Trophoblast cell (in vitro differentiated cells and primary cell): ENCODE measurements at regions not wholly inside any gene's neighbourhood (a gene's known extent, or its start where the extent isn't known, plus 50 kb on each side); places are given as distances from the start of the nearest gene placed in this dataset.
A peak's percentile ranks its signal among the peaks of the same experiment; 100 is the strongest.

Experiments used
- DNase-seq, 2 donors: peaks; one replicate each; pipeline ENCODE4 v3.0.0-alpha.2; 2016
- H2AFZ ChIP-seq: 2 replicates; pipeline ENCODE4 v1.6.1; 2013; ENCODE audit warnings: low read length, moderate library complexity, mild to moderate bottlenecking; ENCODE audit not compliant: insufficient read depth, poor library complexity
- H2AK5ac ChIP-seq: 2 replicates; pipeline ENCODE4 v1.6.1; 2013; ENCODE audit warnings: mild to moderate bottlenecking, low read length
- H2BK120ac ChIP-seq: 2 replicates; pipeline ENCODE4 v1.6.1; 2013; ENCODE audit warnings: low read length, mild to moderate bottlenecking, moderate library complexity; ENCODE audit not compliant: insufficient read depth, poor library complexity
- H2BK12ac ChIP-seq: 2 replicates; pipeline ENCODE4 v1.6.1; 2013; ENCODE audit warnings: mild to moderate bottlenecking, low read length, moderate library complexity
- H2BK5ac ChIP-seq: 2 replicates; pipeline ENCODE4 v1.6.1; 2013; ENCODE audit warnings: low read length, low read depth, moderate library complexity, mild to moderate bottlenecking; ENCODE audit not compliant: poor library complexity
- H3K14ac ChIP-seq: 2 replicates; pipeline ENCODE4 v1.6.1; 2013; ENCODE audit warnings: mild to moderate bottlenecking, low read length
- H3K18ac ChIP-seq: 2 replicates; pipeline ENCODE4 v1.6.1; 2013; ENCODE audit warnings: mild to moderate bottlenecking, low read length
- H3K23ac ChIP-seq: 2 replicates; pipeline ENCODE4 v1.6.1; 2013; ENCODE audit warnings: low read length
- H3K27ac ChIP-seq: 2 replicates; pipeline ENCODE4 v1.5.1; 2013; ENCODE audit warnings: low read depth, mild to moderate bottlenecking, inconsistent platforms, low read length, moderate library complexity
- H3K27me3 ChIP-seq: 2 replicates; pipeline ENCODE4 v1.6.1; 2013; ENCODE audit warnings: inconsistent platforms, mild to moderate bottlenecking, low read length, moderate library complexity; ENCODE audit not compliant: insufficient read depth
- H3K36me3 ChIP-seq, 2 experiments: 1 replicate in 1 of 2; 2 replicates in 1 of 2; pipeline ENCODE4 v1.6.1; 2013; ENCODE audit warnings: low read length in 2 of 2, mild to moderate bottlenecking in 2 of 2, moderate library complexity in 1 of 2; ENCODE audit not compliant: insufficient read depth in 2 of 2, control insufficient read depth in 1 of 2
- H3K4ac ChIP-seq: 2 replicates; pipeline ENCODE4 v1.6.1; 2013; ENCODE audit warnings: low read depth, mild to moderate bottlenecking, low read length, moderate library complexity
- H3K4me1 ChIP-seq, 2 experiments: 1 replicate in 1 of 2; 2 replicates in 1 of 2; pipeline ENCODE4 v1.6.1; 2013; ENCODE audit warnings: low read length in 2 of 2, mild to moderate bottlenecking in 2 of 2, moderate library complexity in 1 of 2; ENCODE audit not compliant: insufficient read depth in 2 of 2, control insufficient read depth in 1 of 2
- H3K4me2 ChIP-seq: 2 replicates; pipeline ENCODE4 v1.6.1; 2013; ENCODE audit warnings: inconsistent platforms, mild to moderate bottlenecking, low read length, moderate library complexity
- H3K4me3 ChIP-seq: 2 replicates; pipeline ENCODE4 v1.5.1; 2013; ENCODE audit warnings: mild to moderate bottlenecking, low read depth, low read length, inconsistent platforms
- H3K79me1 ChIP-seq: one replicate; pipeline ENCODE4 v1.6.1; 2013; ENCODE audit warnings: low read length
- H3K79me2 ChIP-seq: 2 replicates; pipeline ENCODE4 v1.6.1; 2013; ENCODE audit warnings: low read length, mild to moderate bottlenecking; ENCODE audit not compliant: control insufficient read depth, insufficient read depth, poor library complexity
- H3K9ac ChIP-seq: 2 replicates; pipeline ENCODE4 v1.6.1; 2013; ENCODE audit warnings: mild to moderate bottlenecking, low read length
- H3K9me3 ChIP-seq: 2 replicates; pipeline ENCODE4 v1.6.1; 2013; ENCODE audit warnings: low read depth, mild to moderate bottlenecking, control low read depth, inconsistent platforms, low read length; ENCODE audit not compliant: insufficient read depth
- H4K12ac ChIP-seq: 2 replicates; pipeline ENCODE4 v1.6.1; 2013; ENCODE audit warnings: low read depth, mild to moderate bottlenecking, low read length, moderate library complexity
- H4K8ac ChIP-seq: 2 replicates; pipeline ENCODE4 v1.6.1; 2013; ENCODE audit warnings: low read depth, mild to moderate bottlenecking, low read length, moderate library complexity
- H4K91ac ChIP-seq: one replicate; pipeline ENCODE4 v1.6.1; 2013; ENCODE audit warnings: low read depth, mild to moderate bottlenecking, low read length, moderate library complexity
- WGBS: extraction: QIAGEN DNeasy Blood & Tissue Kit; methylation state at CpG from one replicate; pipeline ENCODE4 v1.1.7; 2013; ENCODE audit warnings: missing lambda C conversion rate; ENCODE audit not compliant: insufficient read length, insufficient coverage; ENCODE audit errors: extremely low coverage; 5-methylcytosine and 5-hydroxymethylcytosine counted together

GRCh38 chrX:20445109-20445508 is 178.4 kb upstream of the RPS6KA3 start:
- no peak overlapping the region for H4K12ac ChIP-seq
- no peak overlapping the region for H4K91ac ChIP-seq
- H4K8ac ChIP-seq = no peak overlapping the region
- H2BK12ac ChIP-seq = no peak overlapping the region
- H2BK5ac ChIP-seq = no peak overlapping the region
- H2AFZ ChIP-seq = no peak overlapping the region
- no CpG with 5 or more reads among the region's 2 CpGs for WGBS
- H3K9me3 ChIP-seq = no peaks in the 10 kb centered on the region
- peaks cover 0 to 3% of the 10 kb centered on the region in 2 experiments for H3K4me1 ChIP-seq
- H3K9ac ChIP-seq = no peak overlapping the region
- no peaks in the 10 kb centered on the region for H3K36me3 ChIP-seq
- no peak overlapping the region for H3K4me3 ChIP-seq
- no peak overlapping the region for H3K18ac ChIP-seq
- no peak overlapping the region for H2BK120ac ChIP-seq
- H3K4me2 ChIP-seq = no peak overlapping the region
- no peak overlapping the region for H3K27ac ChIP-seq
- H3K4ac ChIP-seq = no peak overlapping the region
- no peaks in the 10 kb centered on the region for H3K79me1 ChIP-seq
- no peaks in the 10 kb centered on the region for H3K27me3 ChIP-seq
- DNase-seq = no peak
- no peak overlapping the region for H2AK5ac ChIP-seq
- H3K23ac ChIP-seq = no peak overlapping the region
- H3K79me2 ChIP-seq = no peaks in the 10 kb centered on the region
- no peak overlapping the region for H3K14ac ChIP-seq

- WGBS = no CpG with 5 or more reads among the region's 3 CpGs
These were observed 175.9 kb upstream of the RPS6KA3 start for GRCh38 chrX:20442597-20442996.

GRCh38 chrX:20441123-20441522 is 174.4 kb upstream of the RPS6KA3 start:
- H4K12ac ChIP-seq = no peak overlapping the region

More at GRCh38 chrX:20442597-20442996, 175.9 kb upstream of the RPS6KA3 start:
- peak; percentile 61 to 86 for DNase-seq
- no peak overlapping the region for H4K8ac ChIP-seq
- no peaks in the 10 kb centered on the region for H3K79me2 ChIP-seq
- no peak overlapping the region for H3K27ac ChIP-seq
- no peak overlapping the region for H2AK5ac ChIP-seq
- H3K4ac ChIP-seq = no peak overlapping the region
- no peaks in the 10 kb centered on the region for H3K79me1 ChIP-seq
- no peak overlapping the region for H2BK120ac ChIP-seq
- no peak overlapping the region for H4K91ac ChIP-seq
- H3K36me3 ChIP-seq = no peaks in the 10 kb centered on the region
- no peak overlapping the region for H3K9ac ChIP-seq
- no peak overlapping the region for H2BK12ac ChIP-seq
- H2AFZ ChIP-seq = no peak overlapping the region
- no peaks in the 10 kb centered on the region for H3K9me3 ChIP-seq
- H3K4me1 ChIP-seq = peaks cover 0 to 7% of the 10 kb centered on the region in 2 experiments
- H2BK5ac ChIP-seq = no peak overlapping the region
- no peak overlapping the region for H3K23ac ChIP-seq
- H3K4me2 ChIP-seq = no peak overlapping the region
- H3K18ac ChIP-seq = no peak overlapping the region
- H3K4me3 ChIP-seq = no peak overlapping the region
- H3K14ac ChIP-seq = no peak overlapping the region
- no peaks in the 10 kb centered on the region for H3K27me3 ChIP-seq
- H4K12ac ChIP-seq = no peak overlapping the region

GRCh38 chrX:20438871-20439526 is 172.3 kb upstream of the RPS6KA3 start:
- Histone ChIP-seq H3K4me2 (no peak overlapping the region), H3K9me3 (no peaks in the 10 kb centered on the region), H3K4ac (no peak overlapping the region), H3K36me3 (no peaks in the 10 kb centered on the region), H3K79me2 (no peaks in the 10 kb centered on the region), H3K4me3 (no peak overlapping the region), H3K23ac (no peak overlapping the region), H4K91ac (no peak overlapping the region), H3K27ac (peak overlapping the region; percentile 47), H2BK12ac (no peak overlapping the region), H3K14ac (no peak overlapping the region), H3K79me1 (no peaks in the 10 kb centered on the region), H2AFZ (no peak overlapping the region), H4K8ac (no peak overlapping the region), H3K4me1 (peaks cover 0 to 7% of the 10 kb centered on the region in 2 experiments), H3K27me3 (no peaks in the 10 kb centered on the region), H2AK5ac (no peak overlapping the region), H3K9ac (no peak overlapping the region), H3K18ac (no peak overlapping the region), H2BK120ac (no peak overlapping the region), H4K12ac (no peak overlapping the region), H2BK5ac (no peak overlapping the region)
- WGBS = no CpG with 5 or more reads among the region's 9 CpGs
- no peak for DNase-seq

More at GRCh38 chrX:20441123-20441522, 174.4 kb upstream of the RPS6KA3 start:
- H3K27ac ChIP-seq = no peak overlapping the region
- no peaks in the 10 kb centered on the region for H3K27me3 ChIP-seq
- no peak overlapping the region for H2AFZ ChIP-seq
- WGBS = no CpG with 5 or more reads among the region's 1 CpG
- no peak overlapping the region for H3K18ac ChIP-seq
- H3K4me3 ChIP-seq = no peak overlapping the region
- no peak overlapping the region for H2BK12ac ChIP-seq
- no peaks in the 10 kb centered on the region for H3K79me1 ChIP-seq
- DNase-seq = no peak
- H3K4ac ChIP-seq = no peak overlapping the region
- no peaks in the 10 kb centered on the region for H3K9me3 ChIP-seq
- H4K8ac ChIP-seq = no peak overlapping the region
- no peak overlapping the region for H2BK120ac ChIP-seq
- H2BK5ac ChIP-seq = no peak overlapping the region
- H3K4me2 ChIP-seq = no peak overlapping the region
- no peaks in the 10 kb centered on the region for H3K79me2 ChIP-seq
- H4K91ac ChIP-seq = no peak overlapping the region
- no peak overlapping the region for H3K14ac ChIP-seq
- no peaks in the 10 kb centered on the region for H3K36me3 ChIP-seq
- H3K9ac ChIP-seq = no peak overlapping the region
- H3K4me1 ChIP-seq = peaks cover 0 to 7% of the 10 kb centered on the region in 2 experiments
- no peak overlapping the region for H2AK5ac ChIP-seq
- H3K23ac ChIP-seq = no peak overlapping the region
